RWPE1 (cell line): ENCODE measurements at regions not wholly inside any gene's neighbourhood (a gene's known extent, or its start where the extent isn't known, plus 50 kb on each side); places are given as distances from the start of the nearest gene placed in this dataset.

ENCODE experiments used
- CTCF ChIA-PET: fragments of 350-600 bp; sonication (Branson Sonifier 250); formaldehyde crosslinking; extraction: SDS; loops from one replicate; lab custom pipeline; 2021; lab: Yijun Ruan, JAX
- POLR2A ChIA-PET: fragments of 400-600 bp; formaldehyde crosslinking; extraction: SDS; loops from one replicate; lab custom pipeline; 2020; ENCODE audit warnings: antibody characterized with exemption; ENCODE audit not compliant: low non-redundant PET; lab: Yijun Ruan, JAX
- DNase-seq: peaks from one replicate; pipeline ENCODE4 v3.0.0; 2012; ENCODE audit warnings: low spot score
- H3K27ac ChIP-seq: fragments of 450-650 bp; 2 replicates; pipeline ENCODE4 v1.5.1; 2017
- CTCF ChIP-seq: fragments of 450-650 bp; conservative IDR thresholded peaks from 2 replicates; pipeline ENCODE4 v1.5.1; 2017; ENCODE audit warnings: low read depth, mild to moderate bottlenecking

GRCh38 chr11:32215157-32215556 is 124.3 kb downstream of the RCN1 start:
- CTCF ChIA-PET: no interaction called here

GRCh38 chr11:32216749-32217148 is 125.9 kb downstream of the RCN1 start:
- ChIA-PET POLR2A (no interaction called here), CTCF (no interaction called here)
- no peak overlapping the region for H3K27ac ChIP-seq
- DNase-seq: no peak
- no peak for TF ChIP-seq CTCF

More at GRCh38 chr11:32215157-32215556, 124.3 kb downstream of the RCN1 start:
- POLR2A ChIA-PET: no interaction called here
- no peak for TF ChIP-seq CTCF
- H3K27ac ChIP-seq: no peak overlapping the region
- DNase-seq: no peak

- TF ChIP-seq CTCF: no peak
- H3K27ac ChIP-seq: no peak overlapping the region
- POLR2A ChIA-PET: no interaction called here
- no peak for DNase-seq
- CTCF ChIA-PET: interaction anchor here (0.6 kb wide), 1 partner anchor 34 kb away, joined by 3 read pairs; no protein-coding TSS in a partner anchor
Observed at GRCh38 chr11:32219320-32219719, 128.4 kb downstream of the RCN1 start.

GRCh38 chr11:32221476-32222032 is 130.7 kb downstream of the RCN1 start:
- TF ChIP-seq CTCF: no peak
- CTCF ChIA-PET: interaction anchor here (0.8 kb wide), 1 partner anchor 1331 kb away, joined by 3 read pairs; no protein-coding TSS in a partner anchor
- no peak for DNase-seq
- POLR2A ChIA-PET: no interaction called here
- no peak overlapping the region for H3K27ac ChIP-seq

GRCh38 chr11:32224580-32224979 is 133.7 kb downstream of the RCN1 start:
- no peak for DNase-seq
- no peak overlapping the region for H3K27ac ChIP-seq
- TF ChIP-seq CTCF: no peak
- ChIA-PET CTCF (no interaction called here), POLR2A (no interaction called here)

GRCh38 chr11:32225571-32226285 is 134.9 kb downstream of the RCN1 start:
- ChIA-PET POLR2A (no interaction called here), CTCF (no interaction called here)
- no peak overlapping the region for H3K27ac ChIP-seq
- no peak for TF ChIP-seq CTCF
- DNase-seq: no peak
